Epithelial cell of esophagus (primary cell): ENCODE measurements at regions not wholly inside any gene's neighbourhood (a gene's known extent, or its start where the extent isn't known, plus 50 kb on each side); places are given as distances from the start of the nearest gene placed in this dataset.

Experiments
- DNase-seq: peaks from one replicate; pipeline ENCODE4 v3.0.0; 2010; ENCODE audit warnings: low read depth
- H3K4me3 ChIP-seq: 2 replicates; pipeline ENCODE4 v1.5.1; 2011; ENCODE audit warnings: mild to moderate bottlenecking, low read length, control low read depth
- TF ChIP-seq, protein P1 (sequence below): IDR thresholded peaks from 2 replicates; pipeline ENCODE4 v1.5.1; 2011; ENCODE audit warnings: low read depth, mild to moderate bottlenecking, low read length, control low read depth, inconsistent platforms; ENCODE audit not compliant: insufficient read depth; ENCODE audit errors: missing control alignments

DNA sequence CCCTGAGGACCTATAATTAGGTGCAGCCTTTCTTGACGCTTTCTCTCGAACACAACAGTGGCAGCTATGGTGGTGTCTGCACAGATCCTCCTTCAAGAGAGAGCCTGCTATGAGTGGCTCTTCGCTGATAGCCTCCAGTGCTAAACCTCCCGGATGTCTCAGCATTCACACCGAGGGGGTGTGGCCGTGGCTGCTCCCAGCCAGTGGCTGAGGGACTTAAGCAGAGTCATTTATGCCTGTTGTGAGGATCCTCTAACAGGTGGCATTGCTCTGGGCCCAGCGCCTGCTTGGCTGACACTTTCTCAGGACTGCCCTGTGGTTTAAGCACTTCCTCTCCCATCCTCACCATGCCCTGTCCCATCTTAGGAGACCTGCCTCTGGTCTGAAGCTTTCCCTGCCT, 592.0 kb upstream of the LRRTM1 start:
- TF ChIP-seq, protein P1, sequence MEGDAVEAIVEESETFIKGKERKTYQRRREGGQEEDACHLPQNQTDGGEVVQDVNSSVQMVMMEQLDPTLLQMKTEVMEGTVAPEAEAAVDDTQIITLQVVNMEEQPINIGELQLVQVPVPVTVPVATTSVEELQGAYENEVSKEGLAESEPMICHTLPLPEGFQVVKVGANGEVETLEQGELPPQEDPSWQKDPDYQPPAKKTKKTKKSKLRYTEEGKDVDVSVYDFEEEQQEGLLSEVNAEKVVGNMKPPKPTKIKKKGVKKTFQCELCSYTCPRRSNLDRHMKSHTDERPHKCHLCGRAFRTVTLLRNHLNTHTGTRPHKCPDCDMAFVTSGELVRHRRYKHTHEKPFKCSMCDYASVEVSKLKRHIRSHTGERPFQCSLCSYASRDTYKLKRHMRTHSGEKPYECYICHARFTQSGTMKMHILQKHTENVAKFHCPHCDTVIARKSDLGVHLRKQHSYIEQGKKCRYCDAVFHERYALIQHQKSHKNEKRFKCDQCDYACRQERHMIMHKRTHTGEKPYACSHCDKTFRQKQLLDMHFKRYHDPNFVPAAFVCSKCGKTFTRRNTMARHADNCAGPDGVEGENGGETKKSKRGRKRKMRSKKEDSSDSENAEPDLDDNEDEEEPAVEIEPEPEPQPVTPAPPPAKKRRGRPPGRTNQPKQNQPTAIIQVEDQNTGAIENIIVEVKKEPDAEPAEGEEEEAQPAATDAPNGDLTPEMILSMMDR, result no peak
- H3K4me3 ChIP-seq, result no peak overlapping the region

DNA sequence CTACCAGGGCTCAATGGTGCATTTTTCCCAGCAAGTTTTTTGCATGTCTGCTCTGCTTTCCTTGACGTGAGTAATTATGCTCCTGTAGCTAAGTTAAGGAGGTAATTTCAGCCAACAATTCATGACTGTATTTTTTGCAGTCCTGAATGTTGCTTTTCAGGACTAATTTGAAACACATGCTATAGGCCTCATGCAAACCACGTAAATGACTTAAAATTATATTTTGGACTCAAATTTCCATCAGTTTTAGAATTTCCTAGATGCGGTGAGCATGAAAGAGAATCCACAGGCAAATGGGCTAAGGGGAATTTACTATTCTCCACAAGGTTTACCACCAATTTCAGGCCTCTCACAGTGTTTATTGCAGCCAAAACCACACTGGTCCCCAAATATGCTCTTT, 589.9 kb upstream of the LRRTM1 start:
- DNase-seq, result no peak
- no peak overlapping the region for H3K4me3 ChIP-seq
- TF ChIP-seq, protein P1, result no peak

More for the DNA sequence above, 592.0 kb upstream of the LRRTM1 start:
- DNase-seq, result no peak

DNA sequence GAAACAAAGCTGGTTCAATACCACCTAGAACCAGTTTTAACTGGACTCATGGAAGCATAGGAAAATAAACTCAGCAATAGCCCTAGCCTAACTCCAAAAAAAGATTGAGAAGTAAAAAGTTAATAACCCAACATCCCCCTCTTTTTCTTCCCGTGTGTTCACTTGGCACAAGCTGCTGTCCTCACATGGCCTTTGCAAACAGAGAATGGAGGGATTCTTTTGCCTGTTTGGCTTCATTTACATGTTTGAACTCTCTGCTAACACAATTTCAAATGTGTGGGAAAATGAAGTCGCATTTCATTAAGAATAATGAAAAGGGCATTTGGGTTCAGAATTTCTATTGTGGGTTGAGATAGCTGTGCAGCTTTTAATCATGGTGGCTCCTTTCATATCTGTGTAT, 589.2 kb upstream of the LRRTM1 start:
- DNase-seq, result no peak
- TF ChIP-seq, protein P1, result no peak
- H3K4me3 ChIP-seq, result no peak overlapping the region

DNA sequence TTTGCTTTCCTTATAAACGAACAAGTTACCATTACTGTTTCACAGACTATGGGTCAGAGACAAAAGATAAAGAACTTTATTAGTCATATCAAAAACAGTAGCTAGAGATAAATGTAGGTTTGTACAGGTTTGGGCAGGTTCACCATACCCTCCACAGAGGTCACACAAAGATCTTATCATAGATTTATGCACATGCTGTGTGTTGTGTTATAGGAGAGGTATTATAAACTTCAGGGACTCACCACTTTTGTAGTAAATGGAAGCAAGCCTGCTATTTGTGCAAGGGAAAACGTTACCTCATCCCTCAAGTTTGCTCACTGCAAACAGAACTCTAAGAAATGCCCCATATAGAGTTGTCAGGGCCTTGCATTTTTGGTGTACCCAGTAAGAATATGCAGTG, 584.5 kb upstream of the LRRTM1 start:
- TF ChIP-seq, protein P1, result no peak
- no peak overlapping the region for H3K4me3 ChIP-seq
- no peak for DNase-seq

DNA sequence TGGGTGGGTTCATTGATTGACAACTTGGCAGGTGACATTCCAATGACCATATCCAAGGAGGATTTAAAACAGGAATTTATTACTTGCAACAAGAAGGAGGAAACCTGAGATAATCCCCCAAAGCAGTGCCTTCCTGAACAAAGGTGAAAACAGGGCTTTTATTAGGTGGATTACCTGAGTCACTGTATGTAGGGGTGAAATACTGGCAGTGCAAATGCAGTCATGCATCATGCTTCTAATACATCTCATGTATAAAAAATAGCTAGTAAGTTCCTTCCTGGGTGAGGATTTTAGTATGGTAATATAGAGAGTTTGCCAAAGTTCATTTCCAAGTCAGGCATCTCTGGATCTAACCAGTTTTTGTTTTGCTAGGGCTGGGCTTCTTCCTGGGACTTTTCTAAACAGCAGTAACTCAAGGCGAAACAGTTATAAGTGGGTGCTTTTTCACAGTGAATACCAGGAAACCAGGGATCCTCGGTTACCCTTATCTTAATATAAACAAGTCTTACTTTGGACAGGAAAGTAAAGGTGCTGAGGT, 583.4 kb upstream of the LRRTM1 start:
- TF ChIP-seq, protein P1, result no peak
- H3K4me3 ChIP-seq, result no peak overlapping the region
- DNase-seq, result no peak

DNA sequence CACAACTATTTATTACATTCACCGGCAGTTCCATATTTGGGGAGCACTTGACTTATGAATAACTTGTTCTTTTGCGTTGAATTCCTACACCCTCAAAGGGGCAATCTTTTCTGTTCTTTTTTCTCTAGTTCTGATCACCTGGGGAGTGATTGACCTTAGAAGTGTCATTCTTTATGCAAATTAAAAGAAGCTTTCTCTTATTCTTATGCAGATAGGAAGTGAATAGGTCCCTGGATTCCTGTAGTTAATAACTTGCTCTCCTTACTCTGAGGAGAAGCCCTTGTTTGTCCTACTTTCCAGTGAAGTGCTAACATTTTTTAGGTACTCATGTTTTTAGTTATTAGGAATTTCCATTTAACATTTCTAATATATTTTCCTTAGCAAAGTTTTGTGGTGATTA, 569.8 kb upstream of the LRRTM1 start:
- H3K4me3 ChIP-seq, result no peak overlapping the region
- no peak for DNase-seq
- TF ChIP-seq, protein P1, result no peak

DNA sequence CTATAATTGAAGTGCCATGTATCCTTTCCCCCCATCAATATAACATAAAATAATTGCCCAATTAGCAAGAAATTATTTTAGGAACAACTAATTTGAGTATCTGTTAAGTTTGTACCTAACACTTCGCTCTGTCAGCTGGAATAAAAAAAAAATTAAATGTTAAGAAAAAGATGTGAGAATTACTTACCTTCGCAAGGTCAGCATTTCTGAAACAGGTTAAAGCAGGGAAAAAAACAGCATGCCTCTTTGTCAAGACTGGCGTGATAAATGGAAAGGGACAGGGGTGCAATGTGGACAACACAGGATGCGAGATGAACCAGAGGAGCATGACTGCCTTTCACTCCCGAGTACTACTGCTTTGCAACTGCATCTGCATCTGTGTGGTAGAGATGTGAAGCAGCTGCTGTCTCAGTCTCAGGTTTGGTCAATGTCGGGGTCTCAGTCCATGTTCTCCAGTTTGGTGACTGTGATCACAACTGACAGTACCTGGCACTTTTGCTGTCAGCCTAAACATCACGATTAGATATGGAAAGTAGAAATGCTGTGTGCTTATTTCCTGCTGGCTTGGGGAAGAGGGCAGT, 565.4 kb upstream of the LRRTM1 start:
- no peak overlapping the region for H3K4me3 ChIP-seq
- no peak for DNase-seq
- TF ChIP-seq, protein P1, result no peak
